Myocyte (in vitro differentiated cells): ENCODE measurements at regions not wholly inside any gene's neighbourhood (a gene's known extent, or its start where the extent isn't known, plus 50 kb on each side); places are given as distances from the start of the nearest gene placed in this dataset.
A peak's percentile ranks its signal among the peaks of the same experiment; 100 is the strongest.

Source experiments
- DNase-seq: peaks from one replicate; pipeline ENCODE4 v3.0.0-alpha.2; 2012; ENCODE audit warnings: low read depth

DNA sequence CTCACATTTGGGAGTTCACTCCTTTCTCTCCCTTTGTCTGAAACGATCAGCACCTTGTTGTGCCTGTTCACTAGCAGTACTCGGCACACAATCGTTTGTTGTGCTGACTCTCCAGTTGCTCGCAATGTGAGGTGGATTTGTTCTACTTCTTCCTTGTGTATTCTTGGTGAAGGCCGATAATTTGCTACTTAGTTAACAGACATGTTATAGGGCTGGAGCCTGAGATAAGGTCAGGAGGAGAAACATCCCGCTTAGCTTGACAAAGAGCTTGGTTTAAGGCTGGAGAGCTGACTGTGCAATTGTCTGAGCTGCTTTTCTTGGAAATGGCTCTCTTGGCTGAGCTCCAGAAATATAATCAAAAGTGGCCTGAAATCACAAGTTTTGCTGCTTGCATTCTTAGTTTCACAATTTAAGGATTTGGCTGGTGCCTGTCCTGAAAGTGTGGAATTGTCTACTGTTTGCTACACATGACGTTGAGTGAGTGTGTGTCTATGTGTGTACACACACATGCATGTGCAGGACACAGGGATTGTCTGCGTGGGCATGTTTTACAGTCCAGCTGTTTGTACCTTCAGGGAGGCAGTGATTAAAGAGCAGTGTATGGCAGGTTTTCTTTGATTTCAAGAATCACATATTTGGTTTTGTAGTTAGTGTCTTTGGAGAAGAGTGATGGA lies 77.7 kb downstream of the ARF6 start:
- DNase-seq = peak; percentile 28

DNA sequence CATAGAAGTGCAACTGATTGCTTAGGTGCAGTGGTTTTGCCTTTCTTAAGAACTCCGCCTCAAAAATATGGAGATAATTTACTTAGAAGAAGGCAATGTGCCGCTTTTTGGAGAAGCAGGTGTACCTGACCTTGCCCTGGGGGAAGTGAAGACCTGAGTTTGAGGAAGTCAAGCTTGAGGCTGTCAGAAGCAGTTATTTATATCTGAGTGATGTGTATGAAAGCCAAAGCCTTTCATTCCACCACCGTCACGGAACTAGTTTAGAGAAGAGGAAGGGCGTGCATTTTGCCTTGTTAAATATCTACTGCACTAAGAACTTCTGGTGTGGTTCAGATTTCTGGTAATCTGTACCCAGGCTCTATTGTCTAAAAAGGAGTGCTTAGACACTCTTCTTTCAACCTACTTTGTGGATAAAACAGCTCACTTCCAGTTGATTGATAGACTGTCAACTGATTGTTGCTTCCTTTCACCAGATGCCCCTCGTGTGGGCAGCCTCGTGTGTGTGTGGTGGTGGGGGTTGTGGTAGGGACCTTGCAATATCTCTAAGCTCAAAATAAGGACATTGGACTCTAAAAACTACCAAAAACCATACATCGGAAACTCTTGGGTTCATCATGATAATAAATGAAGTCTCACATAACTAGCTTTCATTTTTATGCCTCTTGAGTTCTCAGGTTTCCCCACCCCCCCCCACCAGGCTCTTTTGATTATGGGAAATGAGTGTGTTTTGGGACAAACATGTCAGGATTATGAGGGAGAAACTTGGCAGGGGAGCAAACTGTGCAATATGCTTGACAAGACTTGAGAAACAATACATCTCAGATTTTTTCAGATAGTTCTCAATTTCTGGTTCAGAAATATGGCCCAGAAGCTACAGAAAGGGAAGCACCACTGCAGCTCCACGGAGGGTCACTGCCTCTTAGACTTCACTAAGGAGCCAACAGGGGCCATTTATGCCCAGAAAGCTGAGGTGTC lies 78.6 kb downstream of the ARF6 start:
- DNase-seq = peak; percentile 9

DNA sequence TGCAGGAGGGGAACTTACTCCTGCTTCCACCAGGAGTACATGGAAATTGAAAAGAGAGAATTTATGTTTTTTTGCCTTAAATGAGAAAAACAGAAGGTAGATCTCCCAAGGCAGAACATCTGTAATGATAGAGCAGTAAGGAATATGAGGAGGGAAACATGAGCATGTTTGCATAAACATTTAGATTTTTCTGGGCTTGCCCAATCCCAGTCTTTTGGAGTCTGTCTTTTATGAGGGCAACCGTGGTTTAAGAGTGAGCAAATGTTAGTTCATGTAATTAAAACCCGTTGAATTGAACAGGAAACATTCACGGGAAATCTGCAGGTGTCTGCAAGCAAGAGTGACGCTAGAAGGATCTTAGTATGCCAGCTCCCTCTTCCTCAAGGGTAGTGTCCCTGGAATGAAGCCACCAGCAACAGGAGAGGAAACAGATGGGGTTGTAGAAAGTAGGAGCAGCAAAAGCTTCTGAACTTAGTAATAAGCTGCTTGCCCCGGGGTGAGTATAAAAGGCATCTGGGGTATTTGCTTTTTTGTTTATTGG lies 79.3 kb downstream of the ARF6 start:
- DNase-seq = peak; percentile 66

DNA sequence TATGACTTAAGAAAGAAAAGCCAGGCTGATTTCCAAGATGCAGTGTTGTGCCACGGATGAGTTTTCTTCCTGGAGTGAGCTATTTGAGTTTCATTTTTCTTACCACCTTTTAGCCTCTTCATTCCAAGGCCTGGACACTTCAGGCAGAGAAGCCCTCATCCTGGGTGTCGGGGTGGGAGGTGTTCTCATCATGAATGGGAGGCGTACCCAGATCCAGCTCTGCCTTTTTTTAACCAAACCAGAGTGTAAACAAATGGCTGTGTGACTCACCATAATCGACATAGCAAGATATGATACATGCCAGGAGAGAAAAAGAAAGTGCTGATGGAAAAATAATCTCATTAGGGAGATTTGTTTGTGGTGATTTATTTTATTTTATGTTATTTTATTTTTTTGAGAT lies 79.9 kb downstream of the ARF6 start:
- peak; percentile 85 for DNase-seq

DNA sequence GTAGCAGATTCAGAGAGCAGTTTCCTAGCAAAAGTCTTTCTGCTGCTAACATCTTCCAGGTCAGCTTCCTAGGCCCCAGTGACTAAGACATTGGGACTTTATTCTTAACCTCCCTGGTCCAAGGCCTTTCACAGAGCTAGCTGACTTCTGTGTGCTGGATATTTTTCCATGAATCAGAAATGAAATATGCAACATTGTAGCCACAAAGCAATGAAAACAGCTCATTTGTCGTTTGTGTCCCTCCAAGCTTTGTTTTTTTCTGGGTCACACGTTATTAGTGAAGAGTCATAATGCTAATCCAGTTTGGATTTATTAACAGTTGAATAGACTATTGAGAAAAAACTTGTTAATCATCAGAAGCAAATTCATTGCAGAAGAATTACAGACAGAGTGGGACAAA lies 82.4 kb downstream of the ARF6 start:
- peak; percentile 88 for DNase-seq

DNA sequence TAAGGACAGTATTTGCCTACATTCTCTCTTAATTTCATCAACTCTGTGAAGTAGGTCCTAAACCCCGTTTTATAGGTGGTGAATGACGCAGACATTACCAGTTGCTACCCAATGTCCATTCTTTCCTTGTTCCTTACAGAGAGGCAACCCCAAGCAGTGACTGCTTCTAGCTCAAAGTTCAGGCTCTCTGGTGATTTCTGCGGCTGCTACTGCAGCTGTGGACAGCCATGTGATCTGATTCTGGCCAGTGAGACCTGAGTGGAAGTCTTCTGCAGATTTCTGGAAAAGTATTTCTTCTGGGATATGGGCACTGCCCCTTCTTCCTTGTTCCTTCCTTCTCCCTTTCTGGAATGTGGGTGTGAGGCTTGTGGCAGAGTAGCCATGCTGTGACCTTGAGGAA lies 82.9 kb downstream of the ARF6 start:
- peak; percentile 66 for DNase-seq

DNA sequence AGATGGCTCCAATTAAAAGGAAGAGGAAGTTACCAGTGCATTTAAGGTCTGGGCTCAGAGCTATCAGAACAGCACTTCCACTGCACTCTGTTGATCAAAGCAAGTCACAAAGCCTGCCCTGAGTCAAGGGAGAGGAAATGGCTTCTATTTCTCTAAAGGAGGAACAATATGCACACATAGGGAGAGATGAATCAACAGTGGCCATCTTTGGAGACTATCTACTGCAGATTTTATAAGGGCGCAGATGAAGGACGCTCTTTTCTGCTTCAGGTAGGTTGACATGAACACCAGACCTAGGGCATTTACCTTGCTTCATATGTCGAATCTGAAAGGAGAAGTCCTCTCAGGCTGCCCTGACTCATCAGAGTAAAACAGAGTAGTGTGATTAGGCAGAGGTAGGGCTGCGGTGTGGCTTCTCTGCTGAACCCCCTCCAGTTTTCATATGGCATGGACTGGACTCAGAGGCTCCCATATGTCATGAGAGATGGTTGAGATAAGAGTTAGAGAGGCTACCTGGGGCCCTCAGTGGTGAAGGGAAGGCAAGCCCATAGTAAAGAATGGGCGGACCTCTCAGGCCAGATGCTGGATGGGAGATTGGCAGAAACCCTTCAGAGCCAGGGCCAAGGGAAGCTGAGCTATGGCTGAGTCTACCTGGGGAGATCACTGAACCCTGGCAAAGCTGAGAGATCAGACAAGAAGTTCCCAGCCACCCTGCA lies 84.4 kb downstream of the ARF6 start:
- no peak for DNase-seq

DNA sequence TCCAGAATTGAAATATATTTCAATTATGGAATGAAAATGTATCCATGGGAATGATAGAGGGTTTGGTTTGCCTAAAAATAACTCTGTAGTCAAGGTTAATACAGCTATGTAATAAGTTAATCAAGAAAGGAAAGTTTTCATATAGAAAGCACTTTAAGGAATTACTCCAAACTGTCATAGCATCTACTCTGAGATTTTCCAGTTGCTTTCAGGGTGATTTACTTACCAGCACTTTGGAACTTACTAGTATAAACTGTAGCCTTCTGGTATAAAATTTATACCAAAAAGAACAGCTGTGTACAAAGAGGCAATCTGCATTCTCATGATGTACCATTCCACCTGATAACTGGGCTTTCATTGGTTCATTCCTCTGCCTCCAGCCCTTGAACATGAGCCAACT lies 87.1 kb downstream of the ARF6 start:
- no peak for DNase-seq

DNA sequence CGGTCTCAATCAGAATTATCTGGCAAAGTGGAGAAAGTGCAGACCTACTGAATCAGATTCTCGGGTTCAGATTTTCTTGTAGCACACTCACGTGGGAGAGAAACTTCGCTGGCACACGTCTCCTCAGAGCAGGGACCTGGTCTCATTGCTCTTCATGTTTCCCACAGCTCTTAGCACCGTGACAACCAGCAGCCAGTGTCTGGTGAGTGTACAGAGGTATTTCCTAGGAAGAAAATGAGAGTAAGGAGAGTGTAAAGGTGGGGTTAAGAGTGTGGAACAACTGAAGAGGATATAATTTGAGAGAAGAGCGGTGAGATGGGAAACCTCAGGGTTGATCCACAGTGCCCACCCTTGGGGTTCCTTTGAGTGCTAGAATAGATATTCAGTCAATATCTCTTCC lies 89.2 kb downstream of the ARF6 start:
- peak; percentile 7 for DNase-seq

DNA sequence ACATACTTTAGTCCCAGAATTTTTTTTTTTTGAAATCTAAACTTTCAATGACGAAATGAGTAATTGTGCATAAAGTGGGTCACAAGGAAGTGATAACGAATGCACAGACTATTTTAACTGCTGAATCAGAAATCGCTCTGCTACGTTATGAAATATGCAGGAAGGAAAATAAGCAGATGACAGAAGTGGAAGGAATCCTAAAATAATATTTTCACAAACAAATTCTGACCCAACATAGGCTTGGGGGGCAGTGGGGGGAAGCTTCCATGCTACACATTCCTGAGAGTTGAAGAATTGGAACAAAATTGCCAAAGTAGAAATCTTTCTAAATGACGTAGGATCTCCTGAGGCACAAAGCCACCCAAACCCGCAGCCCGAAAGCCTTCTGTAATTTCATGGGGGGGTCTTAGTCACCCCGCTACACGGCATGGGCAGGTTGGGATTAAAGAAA lies 89.6 kb downstream of the ARF6 start:
- peak; percentile 43 for DNase-seq

DNA sequence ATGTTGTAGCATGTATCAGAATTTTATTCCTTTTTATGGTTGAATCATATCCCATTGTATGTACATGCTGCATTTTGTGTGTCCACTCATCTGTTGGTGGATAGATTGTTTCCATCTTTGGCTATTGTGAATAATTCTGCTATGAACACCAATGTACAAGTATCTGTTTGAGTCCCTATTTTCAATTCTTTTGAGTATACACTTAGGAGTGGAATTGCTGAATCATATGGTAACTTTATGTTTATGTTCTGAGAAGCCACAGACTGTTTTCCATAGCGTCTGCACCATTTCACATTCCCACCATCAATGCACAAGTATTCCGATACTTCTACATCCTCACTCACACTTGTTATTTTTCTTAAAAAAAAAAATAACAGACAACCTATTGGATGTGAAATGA lies 91.5 kb downstream of the ARF6 start:
- no peak for DNase-seq

DNA sequence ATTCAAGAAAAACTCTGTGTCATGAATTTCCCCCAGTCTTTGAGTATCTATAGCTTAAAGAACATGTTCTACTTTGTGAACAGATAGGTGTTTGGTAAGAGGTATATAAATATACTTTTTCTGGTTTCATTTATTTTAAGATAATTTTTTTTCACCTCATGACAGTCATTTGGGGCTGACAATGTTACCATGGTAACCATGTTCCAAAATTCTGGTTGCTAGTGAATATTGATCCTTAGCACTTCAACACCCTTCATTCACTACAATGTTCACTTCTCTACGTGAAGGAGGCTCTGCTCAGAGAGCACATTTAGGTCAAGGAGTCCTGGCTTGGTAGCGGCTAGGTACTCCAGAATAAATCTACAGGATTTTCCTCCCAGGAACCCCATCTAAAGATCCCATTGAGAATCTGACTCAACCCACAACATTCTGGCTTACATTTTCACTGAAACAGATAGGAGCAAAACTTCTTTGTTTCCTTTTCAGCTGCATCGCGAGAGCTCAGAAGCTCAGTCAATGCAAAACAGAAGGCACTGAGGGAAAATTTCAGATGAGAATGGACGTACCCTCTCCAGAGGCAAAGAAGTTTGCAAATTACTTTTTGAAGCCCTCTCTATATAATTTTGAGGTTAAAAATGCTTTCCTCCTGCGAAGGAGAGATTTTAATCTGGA lies 93.6 kb downstream of the ARF6 start:
- DNase-seq = no peak

DNA sequence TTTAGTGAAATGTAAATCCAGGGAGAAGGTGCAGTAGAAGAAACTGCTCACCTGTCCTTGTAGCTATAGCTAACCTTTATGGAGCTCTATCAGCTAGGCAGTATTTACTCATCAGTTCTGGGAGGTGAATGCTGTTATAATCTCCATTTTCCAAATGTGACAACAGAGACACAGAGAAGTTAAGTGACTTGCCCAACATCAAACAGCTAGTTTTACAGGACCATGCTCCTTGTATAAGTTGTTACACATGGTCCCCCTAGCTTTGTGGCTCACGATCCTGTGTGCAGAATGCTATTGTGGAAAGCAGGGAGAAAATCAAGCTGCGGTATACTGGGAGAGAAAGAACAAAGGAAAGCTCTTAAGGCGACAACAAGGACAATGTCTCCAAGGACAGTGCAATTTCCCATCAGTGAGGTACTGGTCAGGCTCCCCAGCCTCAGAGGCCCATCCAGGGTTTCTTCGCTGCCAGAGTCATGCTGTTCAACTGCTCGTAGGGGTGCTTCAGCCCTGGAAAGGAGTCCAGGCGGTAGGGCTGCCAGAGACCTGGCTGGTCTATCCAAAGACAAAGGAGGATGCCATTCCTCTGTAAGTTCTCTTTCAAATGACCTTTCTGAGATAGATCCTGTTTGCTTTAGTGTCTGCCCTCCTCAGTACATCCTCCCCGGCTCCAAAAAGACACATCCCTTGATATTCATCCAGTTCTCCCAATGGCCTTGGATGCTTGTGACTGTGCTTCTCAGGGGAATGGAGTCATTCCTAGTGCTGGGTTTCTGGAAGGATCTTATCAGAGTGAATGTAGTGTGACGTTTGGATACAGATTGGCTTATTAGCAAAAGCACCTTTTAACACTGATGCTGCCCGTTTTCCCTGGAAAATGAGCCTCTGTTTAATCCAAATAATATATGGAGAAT lies 95.5 kb downstream of the ARF6 start:
- DNase-seq = no peak

DNA sequence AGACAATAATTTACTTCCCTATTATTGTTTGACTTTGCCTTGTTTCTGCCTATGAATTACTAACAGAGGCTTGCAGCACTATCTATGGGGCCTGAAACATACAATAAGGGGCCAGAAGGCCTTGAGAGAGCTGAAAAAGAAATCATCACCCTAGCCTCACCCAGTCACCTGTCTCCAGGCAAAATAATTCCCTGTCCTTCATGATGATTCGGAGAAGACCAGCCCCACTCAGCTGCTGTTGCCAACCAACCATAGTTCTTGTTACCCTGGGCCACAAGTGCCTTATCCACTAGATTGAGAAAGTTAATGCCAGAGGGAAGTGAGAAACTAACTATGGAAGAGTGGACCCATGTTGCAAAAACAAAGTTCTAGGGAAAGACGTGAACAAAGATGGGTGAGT lies 97.1 kb downstream of the ARF6 start:
- DNase-seq = peak; percentile 60

DNA sequence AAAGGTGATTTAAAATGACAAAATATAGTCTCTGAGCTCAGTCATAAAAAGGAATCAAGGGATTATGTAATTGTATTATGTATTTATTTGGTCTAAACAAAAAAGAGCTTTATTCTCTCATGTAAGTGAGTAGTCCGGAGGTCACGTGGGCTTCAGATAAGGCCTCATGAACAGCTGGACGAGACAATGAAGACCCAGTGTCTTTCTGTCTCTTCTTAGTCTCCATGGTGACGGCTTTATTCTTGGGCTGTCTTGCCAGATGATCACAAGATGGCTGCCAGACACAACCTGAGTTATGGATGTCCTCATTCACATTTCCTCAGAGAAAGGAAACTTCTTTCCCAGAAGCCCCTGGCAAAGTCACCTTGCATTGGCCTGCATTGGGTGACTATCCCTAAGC lies 98.6 kb downstream of the ARF6 start:
- DNase-seq = peak; percentile 11

DNA sequence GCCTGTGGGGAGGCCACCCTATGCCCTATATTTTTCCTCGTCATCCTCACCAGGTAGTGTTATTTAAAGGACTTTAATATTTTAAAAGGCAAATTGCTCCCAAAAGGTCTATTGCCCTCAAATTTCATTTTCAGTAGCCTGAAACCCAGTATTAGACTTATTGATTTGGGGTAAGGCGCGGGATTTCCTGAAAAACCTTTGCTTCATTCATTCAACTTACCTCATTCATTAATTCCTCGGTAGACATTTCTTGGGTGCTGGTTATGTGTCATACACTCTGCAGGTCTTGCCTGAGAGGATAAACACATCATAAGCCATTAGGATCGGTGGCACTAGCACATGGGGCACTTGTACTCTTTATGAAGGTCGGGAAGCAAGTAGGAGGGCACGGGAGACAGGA lies 99.2 kb downstream of the ARF6 start:
- no peak for DNase-seq

DNA sequence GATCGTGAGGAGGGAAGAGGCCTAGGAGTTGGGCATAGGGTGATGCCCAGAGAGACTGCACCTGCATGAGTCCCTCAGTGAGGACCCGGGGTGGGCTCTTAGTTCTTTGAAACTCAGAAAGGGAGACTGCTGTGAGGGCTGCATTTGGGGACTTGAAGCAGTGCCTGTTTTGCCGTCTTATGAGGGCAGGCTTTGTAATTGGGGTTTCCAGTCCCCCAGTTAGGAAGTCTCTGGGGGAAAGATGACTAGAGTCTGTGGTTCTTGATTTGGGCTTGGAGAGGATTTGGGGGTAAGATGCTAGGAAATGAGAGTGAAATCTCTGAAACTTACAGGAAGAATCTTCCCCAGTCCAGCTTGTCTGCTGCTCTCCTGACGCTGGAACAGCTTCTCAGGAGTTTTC lies 99.6 kb downstream of the ARF6 start:
- no peak for DNase-seq

DNA sequence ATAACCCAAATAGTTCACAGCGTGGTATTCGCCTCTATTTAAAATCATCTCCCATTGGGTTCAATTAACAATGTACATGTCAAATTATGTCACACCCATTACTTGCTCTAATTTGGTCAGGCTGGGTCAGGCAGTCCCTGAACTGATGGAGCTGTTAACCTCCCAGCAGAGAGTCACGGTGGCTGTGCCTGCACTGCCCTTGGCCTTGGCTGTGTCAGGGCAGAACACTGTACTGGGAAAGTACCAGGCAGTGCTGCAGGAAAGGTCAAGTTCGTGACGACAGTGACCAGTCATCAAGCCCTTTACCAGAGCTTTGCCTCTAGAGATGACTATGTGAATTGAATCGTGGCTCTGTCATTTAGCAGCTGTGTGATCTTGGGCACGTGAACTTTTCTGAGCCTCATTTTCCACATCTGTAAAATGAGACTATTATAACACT lies 100.0 kb downstream of the ARF6 start:
- peak; percentile 76 for DNase-seq

DNA sequence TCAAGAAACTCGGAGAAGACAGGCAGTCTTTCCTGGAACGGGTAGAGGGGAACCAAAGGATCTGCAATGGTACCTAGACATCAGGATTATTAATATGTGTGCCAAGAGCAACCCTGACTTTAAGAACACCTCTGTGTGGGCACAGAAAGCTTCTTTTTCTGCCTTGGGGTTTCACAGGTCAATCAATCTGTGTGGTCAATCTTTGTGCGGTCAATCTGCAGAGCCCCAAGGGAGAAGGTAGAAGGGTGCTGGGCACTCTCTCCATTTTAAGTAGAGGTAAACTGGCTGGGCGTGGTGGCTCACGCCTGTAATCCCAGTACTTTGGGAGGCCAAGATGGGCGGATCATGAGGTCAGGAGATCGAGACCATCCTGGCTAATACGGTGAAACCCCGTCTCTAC lies 100.7 kb downstream of the ARF6 start:
- no peak for DNase-seq
